GM06990 (cell line): ENCODE measurements at regions not wholly inside any gene's neighbourhood (a gene's known extent, or its start where the extent isn't known, plus 50 kb on each side); places are given as distances from the start of the nearest gene placed in this dataset.

Experiments used
- DNase-seq: peaks from one replicate; pipeline ENCODE4 v3.0.0-alpha.2; 2011; ENCODE audit not compliant: insufficient read length; ENCODE audit errors: extremely low read depth
- H3K27me3 ChIP-seq: replicated peaks from 2 replicates; pipeline ENCODE4 v1.6.0; 2011; ENCODE audit warnings: low read length; ENCODE audit not compliant: control insufficient read depth, insufficient read depth
- H3K36me3 ChIP-seq: 2 replicates; pipeline ENCODE4 v1.5.1; 2011; ENCODE audit warnings: low read length; ENCODE audit not compliant: control insufficient read depth, insufficient read depth
- H3K4me3 ChIP-seq: replicated peaks from 2 replicates; pipeline ENCODE4 v1.5.1; 2011; ENCODE audit warnings: low read depth, mild to moderate bottlenecking, control low read depth, low read length
- TF ChIP-seq, protein P1 (sequence below): IDR thresholded peaks from 2 replicates; pipeline ENCODE4 v1.5.1; 2011; ENCODE audit warnings: low read length, control low read depth, mild to moderate bottlenecking, inconsistent platforms; ENCODE audit not compliant: insufficient read depth, poor library complexity, severe bottlenecking

DNA sequence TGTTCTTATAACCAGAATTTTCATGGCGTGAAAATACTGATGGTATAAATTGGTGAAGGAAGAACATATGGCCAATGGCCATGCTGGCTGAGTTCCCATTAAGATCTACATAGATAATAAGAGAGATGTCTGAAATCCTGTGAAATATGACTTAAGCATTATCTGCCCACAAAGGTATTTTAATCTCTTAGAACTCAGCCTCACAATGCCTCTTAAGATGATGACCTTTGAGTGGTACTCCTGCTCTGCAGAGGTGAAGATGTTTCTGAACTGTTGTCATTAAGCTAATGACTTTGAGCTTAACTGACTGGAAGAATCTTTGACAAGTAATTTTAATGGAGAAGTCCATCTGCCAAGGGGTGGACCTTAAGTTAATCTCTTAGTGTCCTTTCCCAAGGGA, 148.7 kb downstream of the ZNF326 start:
- DNase-seq: no peak
- Histone ChIP-seq H3K27me3 (no peaks in the 10 kb centered on the region), H3K4me3 (no peak overlapping the region), H3K36me3 (no peaks in the 10 kb centered on the region)
- TF ChIP-seq, protein P1, sequence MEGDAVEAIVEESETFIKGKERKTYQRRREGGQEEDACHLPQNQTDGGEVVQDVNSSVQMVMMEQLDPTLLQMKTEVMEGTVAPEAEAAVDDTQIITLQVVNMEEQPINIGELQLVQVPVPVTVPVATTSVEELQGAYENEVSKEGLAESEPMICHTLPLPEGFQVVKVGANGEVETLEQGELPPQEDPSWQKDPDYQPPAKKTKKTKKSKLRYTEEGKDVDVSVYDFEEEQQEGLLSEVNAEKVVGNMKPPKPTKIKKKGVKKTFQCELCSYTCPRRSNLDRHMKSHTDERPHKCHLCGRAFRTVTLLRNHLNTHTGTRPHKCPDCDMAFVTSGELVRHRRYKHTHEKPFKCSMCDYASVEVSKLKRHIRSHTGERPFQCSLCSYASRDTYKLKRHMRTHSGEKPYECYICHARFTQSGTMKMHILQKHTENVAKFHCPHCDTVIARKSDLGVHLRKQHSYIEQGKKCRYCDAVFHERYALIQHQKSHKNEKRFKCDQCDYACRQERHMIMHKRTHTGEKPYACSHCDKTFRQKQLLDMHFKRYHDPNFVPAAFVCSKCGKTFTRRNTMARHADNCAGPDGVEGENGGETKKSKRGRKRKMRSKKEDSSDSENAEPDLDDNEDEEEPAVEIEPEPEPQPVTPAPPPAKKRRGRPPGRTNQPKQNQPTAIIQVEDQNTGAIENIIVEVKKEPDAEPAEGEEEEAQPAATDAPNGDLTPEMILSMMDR: no peak

- no peak overlapping the region for H3K4me3 ChIP-seq
- no peaks in the 10 kb centered on the region for H3K27me3 ChIP-seq
- H3K36me3 ChIP-seq: no peaks in the 10 kb centered on the region
- TF ChIP-seq, protein P1: no peak
- DNase-seq: no peak
Observed at GRCh38 chr1:90142697-90143096, 147.8 kb downstream of the ZNF326 start.

DNA sequence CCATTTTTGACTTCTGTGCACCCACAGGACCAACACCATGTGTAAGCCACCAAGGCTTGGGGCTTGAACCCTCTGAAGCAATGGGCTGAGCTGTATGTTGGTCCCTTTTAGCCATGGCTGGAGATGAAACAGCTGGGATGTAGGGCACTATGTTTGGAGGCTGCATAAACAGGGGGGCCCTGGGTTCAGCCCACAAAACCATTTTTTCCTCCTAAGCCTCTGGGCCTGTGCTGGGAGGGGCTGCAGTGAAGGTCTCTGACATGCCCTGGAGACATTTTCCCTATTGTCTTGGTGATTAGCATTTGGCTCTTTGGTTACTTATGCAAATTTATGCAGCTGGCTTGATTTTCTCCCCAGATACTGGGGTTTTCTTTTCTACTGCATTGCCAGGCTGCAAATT, 144.9 kb downstream of the ZNF326 start:
- Histone ChIP-seq H3K36me3 (no peaks in the 10 kb centered on the region), H3K27me3 (no peaks in the 10 kb centered on the region), H3K4me3 (no peak overlapping the region)
- no peak for DNase-seq
- TF ChIP-seq, protein P1: no peak

GRCh38 chr1:90135286-90135685, 140.4 kb downstream of the ZNF326 start:
- no peaks in the 10 kb centered on the region for H3K27me3 ChIP-seq
- TF ChIP-seq, protein P1: no peak
- no peaks in the 10 kb centered on the region for H3K36me3 ChIP-seq
- no peak for DNase-seq
- no peak overlapping the region for H3K4me3 ChIP-seq

DNA sequence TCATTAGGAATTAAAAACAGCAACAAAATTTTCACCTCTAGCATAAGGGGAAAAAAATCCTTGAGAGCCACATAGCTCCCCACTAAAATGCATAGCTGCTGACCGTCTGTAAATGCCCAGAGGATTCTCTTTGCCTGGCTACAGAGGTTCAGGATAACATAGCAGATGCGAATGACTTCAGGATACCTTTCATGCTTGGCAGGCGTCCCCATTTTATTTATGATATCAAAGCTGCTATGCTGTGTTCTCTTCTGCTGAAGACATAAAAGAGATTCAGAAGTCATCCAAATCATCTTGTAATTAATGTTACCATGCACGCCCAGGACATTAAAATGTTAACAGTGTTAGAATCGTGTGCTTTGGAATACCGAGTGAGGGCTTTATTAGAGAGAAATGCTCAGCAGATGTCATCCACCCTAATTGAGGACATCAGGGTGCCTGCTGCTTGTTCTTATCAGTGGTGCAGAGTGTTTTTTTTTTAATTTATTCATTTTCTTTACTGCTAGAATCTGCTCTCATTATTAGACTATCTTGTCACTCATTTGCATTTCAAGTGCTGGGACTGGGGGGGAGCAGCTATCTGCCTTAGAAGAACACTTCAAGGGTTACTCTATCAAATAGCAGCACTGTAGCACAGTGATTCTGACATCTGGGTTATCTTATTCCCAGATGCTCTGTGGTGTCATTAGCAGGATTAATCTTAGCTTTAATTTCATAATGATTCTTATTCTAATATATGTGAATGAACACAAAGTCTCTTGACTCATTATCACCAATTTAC, 139.5 kb downstream of the ZNF326 start:
- H3K4me3 ChIP-seq: no peak overlapping the region
- no peak for DNase-seq
- H3K27me3 ChIP-seq: no peaks in the 10 kb centered on the region
- H3K36me3 ChIP-seq: no peaks in the 10 kb centered on the region
- TF ChIP-seq, protein P1: no peak
